ENCODE measurements at regions not wholly inside any gene's neighbourhood (a gene's known extent, or its start where the extent isn't known, plus 50 kb on each side); places are given as distances from the start of the nearest gene placed in this dataset.
"Not testable (repeated sequence)": the region's sequence is repeated elsewhere in the genome, so short reads cannot be mapped to it uniquely, and the experiment has no call there.

DNA sequence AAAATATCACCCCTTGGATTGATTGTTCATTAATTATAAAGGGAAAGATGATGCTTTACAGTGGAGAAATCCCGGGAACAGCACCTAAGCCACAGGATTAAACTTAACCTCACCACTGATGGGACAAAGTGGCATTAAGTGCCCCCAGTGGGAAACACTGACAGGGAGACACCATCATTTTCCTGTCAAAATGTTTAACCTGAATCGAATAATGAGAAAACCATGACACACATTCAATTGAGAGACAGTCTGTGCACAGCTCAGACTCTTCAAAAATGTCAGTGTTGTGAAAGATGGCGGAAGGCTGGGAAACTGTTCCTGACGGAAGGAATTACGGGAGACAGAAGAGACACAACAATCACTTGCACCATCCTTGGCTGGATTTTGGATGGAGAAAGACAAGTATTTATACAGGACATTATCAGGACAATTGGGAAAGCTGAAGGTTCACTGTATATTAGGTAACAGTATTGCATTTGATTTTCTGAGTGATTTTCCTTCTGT, 111.8 kb upstream of the ASB18 start:
- no peak for DNase-seq

DNA sequence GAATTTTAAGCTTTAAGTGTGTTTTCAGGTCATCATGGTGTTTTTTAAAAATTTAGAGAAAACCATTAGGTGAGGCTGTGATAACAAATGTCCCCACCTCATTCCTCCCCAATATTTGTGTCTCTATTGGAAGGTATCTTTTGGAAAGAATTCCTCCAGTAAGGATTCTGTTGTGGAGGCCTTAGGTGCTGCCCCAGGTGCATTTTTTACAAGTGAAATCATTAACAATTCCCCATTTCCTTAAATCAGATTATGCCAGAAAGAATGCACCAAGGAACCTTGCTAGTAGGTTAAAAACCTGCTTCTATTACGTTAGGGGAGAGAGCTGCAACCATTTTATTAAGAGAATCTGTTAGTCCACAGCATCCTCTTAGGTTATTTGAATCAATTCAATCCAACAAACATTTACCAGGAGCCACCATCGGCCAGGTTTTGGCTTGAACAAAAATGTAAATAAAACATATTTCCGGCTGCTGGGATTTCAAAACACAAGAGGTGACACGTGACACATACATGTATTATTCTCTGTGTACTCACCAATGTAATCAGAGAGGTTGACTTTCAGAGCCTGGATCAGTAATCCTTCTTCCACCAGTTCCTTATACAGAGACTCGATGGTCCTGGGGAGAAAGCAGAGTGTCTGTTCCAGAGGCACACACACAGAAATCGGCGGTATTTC, 112.5 kb upstream of the ASB18 start:
- no peak for DNase-seq

DNA sequence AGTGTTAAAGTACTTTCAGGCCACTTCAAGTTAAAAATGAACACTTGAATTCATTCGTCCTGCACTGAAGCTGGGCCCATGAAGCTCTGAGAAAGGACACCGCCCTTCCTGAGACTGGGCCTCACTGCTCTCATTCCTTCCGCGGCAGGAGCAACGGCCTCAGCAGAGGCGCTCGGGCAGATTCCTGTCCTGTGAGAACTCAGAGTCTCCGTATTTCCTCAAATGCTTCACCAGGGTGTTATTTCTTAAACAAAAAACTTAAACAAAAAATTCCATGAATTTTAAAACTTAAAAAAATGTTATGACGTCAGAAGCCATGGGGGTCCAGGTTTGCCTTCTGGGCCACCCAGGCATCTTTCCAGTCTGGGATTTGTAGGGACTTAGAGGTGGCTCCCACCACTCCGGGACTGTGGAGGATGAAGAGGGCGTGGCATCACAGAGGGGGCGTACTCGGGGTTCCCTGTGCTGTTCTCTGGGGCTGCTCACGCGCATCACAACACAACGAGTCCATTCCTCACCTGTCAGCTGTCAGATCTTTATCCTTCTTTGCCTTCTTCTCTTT, 115.9 kb upstream of the ASB18 start:
- no peak for DNase-seq

DNA sequence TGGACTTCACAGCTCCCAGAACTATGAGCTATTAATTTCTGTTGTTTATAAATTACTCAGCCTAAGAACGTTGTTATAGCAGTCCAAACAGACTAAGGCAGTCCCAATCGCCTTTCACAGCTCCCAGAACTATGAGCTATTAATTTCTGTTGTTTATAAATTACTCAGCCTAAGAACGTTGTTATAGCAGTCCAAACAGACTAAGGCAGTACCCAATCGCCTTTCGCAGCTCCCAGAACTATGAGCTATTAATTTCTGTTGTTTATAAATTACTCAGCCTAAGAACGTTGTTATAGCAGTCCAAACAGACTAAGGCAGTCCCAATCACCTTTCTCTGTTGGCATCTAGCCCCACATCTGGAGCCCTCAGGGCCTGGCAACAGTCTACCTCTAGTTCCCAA, 117.0 kb upstream of the ASB18 start:
- DNase-seq, result not testable (repeated sequence)

DNA sequence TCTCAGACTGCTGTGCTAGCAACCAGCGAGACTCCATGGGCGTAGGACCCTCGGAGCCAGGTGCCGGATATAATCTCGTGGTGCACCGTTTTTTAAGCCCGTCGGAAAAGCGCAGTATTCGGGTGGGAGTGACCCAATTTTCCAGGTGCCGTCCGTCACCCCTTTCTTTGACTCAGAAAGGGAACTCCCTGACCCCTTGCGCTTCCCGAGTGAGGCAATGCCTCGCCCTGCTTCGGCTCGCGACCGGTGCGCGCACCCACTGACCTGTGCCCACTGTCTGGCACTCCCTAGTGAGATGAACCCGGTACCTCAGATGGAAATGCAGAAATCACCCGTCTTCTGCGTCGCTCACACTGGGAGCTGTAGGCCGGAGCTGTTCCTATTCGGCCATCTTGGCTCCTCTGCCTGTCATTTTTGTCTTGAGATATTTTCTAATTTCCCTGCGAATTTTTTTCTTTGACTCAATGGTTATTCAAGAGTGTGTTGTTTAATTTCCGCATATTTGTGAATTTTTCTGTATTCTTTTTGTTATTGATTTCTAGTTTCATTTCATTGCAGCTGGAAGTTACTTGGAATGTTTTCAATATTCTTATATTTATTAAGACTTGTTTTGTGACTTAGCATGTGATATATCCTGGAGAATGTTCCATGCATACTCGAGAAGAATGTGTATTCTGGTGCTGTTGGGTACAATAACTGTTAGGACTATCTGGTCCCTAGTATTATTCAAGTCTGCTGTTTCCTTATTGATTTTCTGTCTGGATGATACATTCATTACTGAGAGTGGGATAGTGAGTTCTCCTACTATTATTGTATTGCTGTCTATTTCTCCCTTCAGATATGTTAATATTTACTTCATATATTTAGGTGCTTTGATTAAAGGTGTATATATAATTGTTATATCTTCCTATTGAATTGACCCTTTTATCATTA, 125.3 kb upstream of the ASB18 start:
- DNase-seq, result not testable (repeated sequence)

DNA sequence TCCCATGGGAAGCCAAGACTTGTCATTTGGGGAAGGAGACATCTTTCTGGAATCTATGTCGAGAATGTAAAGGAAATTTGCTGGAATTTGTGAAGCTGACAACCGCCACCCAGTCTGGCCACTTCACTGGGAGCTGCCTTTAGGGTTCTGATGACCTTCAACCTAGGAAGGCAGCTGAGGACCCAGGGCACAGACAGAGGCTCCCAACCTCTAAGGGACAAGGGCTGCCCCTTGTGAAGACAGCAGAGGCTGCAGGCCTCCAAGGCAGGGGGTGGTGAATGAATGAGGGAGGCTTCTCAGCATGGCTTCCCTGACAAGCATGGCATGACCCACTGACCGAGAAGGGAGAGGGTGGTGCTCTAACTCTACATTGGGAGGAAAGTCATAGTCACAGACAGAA, 128.9 kb upstream of the ASB18 start:
- DNase-seq, result no peak

DNA sequence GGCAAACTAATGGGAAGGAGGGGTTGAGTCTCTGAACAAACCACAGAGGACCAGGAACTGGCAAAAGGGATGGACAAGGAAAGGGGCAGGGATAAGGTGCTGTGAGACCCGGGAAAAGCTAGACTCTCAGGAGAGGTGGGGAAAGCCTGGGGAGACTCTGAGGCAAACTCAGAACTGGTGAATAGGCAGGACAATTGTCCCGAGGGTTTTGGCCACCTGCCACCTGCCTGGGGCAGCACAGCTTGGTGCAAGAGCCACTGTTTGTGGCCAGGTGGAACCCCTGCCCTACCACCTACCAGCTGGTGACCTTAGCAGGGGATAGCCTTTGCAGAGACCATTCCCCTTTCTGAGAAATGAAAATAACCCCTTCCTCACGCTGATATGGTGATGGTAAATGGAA, 129.4 kb upstream of the ASB18 start:
- DNase-seq, result no peak

DNA sequence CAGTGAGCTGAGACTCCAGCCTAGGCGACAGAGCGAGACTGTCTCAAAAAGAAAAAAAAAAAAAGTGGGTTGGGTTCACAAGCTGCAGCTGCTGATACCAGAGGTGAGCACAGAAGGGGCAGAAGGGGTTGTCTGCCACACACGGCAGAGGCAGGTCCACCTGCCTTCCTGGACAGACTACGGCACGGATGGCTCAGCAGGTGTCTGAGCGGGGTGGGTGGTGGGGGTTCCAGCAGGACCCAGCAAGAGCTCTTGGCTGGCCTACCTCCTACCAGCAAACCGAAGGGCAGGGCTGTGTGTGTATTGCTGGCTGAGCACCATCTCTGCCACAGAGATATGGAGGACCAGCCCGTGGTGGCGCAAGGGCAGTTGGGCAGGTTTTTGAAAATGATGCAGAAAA, 130.4 kb upstream of the ASB18 start:
- no peak for DNase-seq

DNA sequence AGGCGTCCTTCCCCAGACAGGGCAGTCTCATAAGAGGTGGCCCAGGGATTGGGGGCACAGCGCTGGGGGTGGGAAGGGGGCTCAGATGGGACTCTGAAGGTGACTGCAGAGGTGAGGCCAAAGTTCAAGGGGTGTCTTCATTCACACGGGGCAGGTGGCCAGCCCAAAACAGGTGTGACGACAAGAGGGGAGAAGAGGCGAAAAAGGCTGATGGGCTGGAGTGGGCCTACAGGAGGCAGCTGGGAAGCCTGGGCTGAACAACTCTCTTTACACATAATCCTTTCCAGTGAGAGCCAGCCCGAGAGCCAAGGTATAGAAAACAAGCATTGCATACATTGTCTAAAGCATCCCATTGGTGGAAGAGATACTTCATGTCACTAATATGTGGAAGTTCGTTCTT, 130.9 kb upstream of the ASB18 start:
- DNase-seq, result no peak

DNA sequence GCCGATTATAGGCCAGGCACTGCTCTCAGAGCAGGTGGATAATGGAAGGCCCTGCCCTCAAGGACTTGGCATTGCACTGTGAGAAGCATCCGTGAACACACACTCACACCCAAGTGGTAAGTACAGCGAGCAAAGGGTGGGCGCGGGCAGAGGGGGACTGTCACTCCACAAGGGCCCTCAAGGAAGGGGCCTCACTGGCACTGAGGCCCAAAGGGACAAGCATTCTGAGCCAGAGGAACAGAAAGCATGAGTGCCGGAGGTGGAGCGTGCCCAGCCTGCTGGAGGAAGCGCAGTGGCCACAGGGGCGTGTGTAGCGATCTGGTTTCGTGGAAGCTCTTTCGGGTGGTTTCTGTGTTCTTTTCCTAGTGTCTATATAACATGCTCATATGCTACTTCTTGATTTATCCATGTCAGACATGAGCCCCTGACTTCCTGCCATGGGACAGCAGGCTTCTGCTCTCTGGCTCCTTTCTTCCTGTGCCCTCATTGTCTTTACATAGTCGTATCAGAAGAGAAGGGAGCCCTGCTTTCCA, 132.7 kb upstream of the ASB18 start:
- no peak for DNase-seq

DNA sequence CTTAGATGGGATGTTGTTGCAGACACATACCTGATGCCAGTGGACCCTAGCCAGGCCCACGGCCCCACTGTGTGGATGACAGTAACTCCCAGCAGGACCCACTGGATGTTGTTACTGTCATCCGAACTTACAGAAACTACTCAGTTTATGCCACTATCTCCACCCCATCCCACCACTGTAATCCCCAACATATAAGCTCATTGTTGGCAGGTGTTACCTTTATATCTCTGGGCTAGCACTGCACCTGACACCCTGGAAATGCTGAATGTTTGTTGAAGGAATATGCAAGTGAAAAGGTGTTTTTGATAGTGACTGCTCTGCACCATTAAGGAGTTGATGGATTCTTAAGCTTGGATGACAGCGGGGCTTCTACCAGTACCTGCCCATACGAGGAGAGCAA, 133.5 kb upstream of the ASB18 start:
- no peak for DNase-seq

DNA sequence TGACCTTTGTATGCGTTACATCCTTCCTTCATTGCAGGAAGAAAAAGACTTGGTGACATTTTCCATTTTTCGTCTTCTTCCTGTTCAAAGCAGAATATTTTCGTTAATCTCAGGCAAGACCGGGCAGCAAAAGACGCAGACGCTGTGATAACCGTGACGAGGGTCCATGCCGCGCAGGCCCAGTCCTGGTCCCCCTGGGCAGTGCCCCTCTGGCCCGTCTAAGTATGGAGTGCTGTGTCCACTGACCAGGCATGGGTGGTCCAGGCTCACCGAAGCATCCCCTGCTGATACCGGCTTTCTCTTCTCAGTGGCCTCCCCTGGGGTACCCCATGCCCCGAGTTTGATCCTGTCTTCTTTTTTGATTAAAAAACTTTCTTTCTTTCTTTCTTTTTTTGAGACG, 135.2 kb upstream of the ASB18 start:
- DNase-seq, result no peak

DNA sequence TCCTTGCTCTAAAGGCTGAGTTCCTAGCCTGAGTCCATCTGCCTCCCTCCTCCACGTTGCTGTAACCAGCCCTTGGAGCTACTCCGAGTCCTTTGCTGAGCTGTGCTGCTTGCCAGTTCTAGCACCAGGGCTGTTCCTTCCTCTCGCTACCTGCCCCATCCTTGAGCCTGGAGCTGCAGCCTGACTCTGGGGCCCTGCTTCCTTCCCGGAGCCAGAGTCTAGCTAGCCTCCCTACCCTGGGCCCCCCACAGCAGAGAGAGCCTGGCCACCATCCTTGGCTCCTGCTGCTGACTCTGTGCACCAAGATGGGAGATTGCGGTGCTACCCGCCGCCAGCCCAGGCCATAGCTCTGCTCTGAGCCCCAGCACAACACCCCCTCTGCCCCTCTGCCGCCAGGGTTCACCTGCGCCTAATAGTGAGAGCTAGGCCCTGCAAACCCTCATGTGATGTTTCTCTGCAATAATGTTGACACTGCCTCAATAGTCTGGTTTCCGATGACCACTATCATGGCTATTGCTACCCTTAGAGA, 135.9 kb upstream of the ASB18 start:
- no peak for DNase-seq

DNA sequence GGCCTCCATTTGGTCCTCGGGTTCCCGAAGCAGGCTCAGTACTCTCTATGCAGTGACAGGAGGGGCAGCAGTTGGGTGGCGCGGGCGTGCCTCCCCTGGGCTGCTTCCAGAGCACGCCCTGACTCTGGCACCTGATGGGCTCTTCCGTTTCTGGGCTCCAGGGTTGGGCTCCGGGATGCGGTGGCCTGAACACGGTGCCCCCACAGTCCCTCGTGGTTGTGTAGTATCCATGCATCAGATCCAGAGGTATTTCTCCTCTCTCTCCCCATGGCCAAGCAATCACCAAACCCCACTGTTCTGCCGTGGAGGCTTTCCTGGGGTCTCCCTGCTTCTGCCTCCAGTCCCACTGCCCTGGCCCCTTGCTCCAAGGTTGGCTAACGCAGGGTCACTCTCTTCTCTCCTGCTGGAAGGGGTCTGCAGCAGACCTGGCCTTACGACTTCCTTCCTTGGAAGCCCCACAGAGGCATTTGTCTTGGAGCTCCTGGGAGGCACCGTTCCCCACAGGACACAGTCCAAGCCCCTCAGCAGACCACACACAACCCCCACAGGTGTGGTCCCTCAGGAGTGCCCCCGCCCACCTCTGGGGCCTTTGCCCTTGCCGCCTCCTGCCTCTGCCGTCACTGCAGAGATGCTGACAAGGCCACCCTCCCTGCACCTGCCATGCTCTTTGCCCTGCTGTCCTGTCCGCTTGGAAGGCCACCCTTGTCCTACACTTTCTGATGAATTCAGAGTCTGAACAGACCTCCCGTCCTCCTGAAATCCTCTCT, 136.6 kb upstream of the ASB18 start:
- DNase-seq, result no peak

DNA sequence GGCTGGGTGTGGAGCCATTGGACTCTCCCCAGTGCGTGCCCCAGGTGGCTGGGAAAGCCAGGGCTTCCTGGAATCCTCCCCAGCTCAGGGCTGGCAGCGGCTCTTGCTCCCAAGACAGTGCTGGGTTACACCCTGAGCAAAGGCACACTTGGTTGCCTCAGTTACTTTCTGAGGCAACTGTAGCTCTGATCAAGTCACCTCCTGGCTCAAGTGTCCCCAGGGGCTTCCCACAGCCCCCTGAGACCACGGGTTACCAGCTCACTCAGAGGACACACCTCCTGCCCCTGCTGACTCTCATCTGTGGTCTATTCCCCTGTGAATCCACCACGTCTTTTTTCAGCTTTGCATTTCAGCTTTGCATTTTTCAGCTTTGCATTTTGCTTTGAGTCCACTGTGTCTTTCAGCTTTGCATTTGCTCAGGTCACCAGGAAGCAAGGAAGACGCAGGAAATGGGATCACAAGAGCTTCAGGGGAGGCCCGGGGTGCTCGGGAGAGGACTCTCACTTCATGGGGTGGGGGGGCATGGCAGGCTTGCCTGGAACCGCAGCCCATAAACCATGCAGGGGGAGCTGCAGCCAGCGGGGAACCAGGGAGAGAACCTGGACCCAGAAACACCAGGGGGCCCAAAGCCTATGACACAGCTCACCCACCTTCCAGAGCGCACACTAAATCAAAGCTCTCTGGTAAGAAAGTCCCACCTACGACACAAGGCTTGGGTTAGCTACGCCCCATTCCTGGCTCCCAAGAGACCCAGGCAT, 138.0 kb upstream of the ASB18 start:
- no peak for DNase-seq

DNA sequence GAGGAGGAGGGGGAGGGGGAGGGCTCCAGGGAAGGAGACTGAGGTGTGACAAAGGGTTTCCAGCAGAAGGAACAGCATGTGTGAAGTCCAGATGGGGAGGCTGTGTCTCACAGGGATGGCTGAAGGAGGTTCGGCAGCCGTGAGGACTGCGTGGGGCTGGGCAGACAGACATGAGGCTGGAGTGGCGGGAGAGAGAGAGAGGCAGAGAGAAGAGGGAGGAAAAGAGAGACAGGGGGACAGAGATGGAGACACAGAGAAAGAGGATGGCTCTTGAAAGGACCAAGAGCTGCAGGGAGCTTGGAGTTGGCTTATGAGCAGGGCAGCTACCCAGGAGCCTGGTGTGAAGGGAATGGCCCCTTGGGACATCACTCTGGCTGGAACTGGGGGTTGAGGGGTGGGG, 138.9 kb upstream of the ASB18 start:
- no peak for DNase-seq

DNA sequence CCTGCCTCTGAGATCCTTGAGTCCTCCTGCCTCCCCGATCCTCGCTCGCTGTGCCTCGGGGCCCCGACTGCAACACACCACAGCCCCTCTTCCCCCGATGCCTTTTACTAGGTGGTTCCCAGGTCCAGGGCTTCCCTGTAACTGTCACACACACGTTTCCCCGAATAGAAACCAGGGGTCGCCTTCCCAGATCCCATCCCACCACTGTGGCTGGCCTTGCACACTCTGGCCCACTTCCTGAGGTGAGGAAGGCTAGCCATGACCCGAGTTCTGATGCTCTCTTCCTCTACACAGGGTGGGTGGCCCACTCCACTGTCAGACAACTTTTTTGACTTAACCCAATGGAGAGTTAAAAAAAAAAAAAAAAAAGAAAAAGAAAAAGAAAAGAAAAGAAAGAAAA, 139.6 kb upstream of the ASB18 start:
- DNase-seq, result no peak

DNA sequence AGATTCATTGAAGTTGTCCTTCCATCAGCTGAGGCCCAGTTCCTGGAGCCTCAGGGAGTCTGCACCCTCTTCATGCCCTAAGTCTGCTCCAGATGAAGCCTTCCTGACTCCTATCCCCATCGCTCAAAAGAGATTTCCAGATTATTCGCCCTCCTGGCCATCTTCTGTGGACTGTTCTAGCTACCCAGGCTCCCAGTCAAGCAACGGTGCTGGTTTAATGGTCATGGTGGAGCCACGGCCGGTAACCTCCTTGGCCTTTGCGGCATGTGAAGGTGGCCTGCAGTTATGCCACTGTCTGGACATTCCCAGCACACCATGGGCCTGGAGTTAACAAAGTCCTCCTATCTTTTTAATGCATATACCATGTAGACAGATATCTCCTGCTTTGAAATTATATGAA, 140.1 kb upstream of the ASB18 start:
- no peak for DNase-seq

DNA sequence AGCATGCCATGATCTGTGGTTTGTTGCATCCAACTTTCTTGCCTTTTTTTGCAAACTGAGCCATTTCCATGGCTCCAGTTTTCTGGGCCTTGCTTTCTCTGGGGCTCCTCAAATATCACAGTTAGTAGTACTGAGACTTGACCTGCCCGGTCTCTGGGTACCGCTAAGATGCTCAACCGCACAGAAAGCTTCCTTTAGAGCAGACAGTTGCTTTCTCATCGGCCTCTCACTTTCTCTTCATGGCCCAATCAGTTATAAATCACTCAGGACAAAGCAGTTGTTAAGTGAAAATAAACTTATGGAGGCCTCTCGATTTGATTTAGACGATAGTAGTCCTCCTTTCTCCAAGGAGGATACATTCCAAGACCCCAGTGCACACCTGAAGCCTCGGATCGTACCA, 141.2 kb upstream of the ASB18 start:
- DNase-seq, result no peak

DNA sequence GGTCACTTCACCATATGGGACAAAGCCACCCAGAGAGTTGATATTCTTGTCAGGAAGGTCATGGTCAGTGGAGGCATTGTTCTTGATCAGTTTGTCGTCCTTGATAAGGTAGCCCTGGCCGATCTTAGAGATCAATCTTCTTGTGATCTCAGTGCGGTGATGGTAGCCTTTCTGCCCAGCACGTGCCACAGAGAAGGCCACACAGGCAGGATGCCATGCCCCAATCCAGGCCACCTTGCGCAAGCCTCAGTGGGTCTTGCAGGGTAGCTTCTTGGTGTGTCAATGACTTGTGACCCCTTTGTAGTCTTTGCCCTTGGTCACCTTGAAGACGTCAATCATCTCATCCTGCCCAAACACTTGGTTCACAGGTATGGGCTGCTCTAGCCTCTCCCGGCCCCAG, 143.9 kb upstream of the ASB18 start:
- DNase-seq, result no peak

DNA sequence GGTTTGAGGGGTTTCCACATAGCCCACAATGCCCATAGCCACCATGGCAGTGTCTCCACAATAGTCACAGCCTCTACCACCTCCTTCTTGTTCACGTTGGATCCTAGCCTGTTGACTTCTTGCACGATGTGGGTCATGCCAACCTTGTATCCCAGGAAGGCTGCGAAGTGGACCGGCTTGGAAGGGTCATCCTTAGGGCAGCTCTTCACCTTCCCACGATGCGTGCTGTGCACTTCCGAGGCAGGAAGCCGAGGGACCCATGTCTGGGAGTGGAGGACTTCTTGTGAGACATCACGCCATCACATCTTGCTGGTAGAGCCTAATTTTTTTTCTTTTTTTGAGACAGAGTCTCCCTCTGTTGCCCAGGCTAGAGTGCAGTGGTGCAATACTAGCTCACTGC, 144.6 kb upstream of the ASB18 start:
- DNase-seq, result no peak
